ENCODE measurements at regions not wholly inside any gene's neighbourhood (a gene's known extent, or its start where the extent isn't known, plus 50 kb on each side); places are given as distances from the start of the nearest gene placed in this dataset.
"Not testable (repeated sequence)": the region's sequence is repeated elsewhere in the genome, so short reads cannot be mapped to it uniquely, and the experiment has no call there.

DNA sequence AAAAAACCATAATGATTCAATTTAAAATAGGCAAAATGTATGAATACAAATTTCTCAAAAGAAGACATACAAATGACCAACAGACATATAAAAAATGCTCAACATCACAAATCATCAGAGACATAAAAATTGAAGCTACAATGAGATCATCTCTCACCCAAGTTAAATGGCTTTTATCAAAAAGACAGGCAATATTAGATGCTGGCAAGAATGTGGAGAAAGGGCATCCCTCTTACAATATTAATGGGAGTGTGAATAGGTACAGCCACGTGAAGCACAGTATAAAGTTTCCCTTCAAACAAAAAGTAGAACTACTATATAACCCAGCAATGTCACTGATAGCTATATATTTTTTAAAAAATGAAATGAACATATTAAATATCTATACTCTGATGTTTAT, 1481.7 kb downstream of the AMY1C start:
- DNase-seq, result no peak

DNA sequence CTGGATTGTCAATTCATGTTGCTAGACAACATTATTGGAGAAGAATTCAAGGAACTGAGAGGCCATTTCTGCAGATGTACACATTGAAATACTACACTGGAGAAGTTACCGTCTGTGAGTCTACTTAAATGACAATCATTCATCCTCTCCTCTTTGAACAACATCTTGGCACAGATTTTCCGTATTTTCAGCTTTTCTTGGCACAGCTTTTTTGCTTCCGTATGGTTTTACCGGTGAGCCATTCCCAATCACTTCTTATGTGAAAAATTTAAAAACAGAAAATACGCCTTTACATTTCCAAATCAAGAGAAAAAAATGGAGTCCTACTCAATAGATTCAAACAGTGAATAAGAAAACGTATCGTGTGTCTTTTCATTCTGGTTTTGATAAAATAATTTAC, 1493.7 kb downstream of the AMY1C start:
- DNase-seq, result no peak

DNA sequence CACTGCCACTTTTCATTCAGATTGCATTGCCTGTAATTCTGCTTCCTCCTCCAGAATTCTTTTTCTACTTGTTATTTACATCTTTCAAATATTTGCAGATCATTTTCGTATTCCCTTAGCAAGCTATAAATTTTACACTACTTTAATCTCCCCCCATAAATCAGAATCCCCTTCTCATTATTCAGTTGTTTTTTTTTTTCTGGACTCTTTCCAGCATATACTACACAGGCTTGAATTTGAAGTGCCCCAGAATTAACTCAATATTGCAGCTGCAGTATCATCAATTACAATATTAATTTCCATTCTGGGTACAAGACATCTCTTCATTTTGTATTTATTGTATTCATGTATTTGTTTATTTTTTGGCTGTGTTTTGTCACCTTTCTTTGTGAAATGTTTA, 1494.3 kb downstream of the AMY1C start:
- no peak for DNase-seq

DNA sequence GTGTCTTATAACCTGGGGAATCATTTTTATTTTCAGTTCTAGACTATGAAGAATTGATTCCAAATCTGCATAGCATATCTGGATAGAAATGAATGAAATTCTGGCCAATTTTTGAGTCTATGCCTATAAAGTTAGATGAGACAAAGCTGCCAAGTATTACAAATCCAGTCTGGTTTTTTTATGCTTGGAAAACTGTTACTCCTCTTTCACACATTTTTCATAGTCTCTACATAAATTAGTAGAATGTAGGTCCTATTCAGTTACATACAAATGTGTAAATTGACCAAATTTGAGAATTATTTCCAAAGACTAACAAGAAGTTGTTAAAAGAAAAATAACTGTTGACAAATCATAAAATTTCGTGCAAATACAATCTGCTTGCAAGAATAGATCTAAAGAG, 1505.2 kb downstream of the AMY1C start:
- no peak for DNase-seq

DNA sequence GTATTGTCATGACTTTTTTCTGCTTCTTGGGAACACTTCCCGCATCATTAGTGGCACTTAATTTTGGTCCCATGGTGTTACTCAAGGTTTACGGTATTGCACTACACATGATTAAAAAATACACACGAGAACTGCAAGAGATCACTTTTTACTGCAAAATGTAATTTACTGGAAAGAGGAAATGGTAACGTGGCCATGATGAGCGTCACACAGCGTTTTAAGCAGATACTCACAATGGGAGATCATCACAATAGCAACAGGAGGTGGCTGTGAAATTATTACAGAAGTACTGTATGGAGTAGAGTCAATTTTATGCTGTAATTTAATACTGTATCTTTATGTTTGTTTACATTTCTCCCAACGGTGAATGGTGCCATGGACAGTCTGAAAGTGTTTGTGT, 1510.3 kb downstream of the AMY1C start:
- DNase-seq, result no peak

DNA sequence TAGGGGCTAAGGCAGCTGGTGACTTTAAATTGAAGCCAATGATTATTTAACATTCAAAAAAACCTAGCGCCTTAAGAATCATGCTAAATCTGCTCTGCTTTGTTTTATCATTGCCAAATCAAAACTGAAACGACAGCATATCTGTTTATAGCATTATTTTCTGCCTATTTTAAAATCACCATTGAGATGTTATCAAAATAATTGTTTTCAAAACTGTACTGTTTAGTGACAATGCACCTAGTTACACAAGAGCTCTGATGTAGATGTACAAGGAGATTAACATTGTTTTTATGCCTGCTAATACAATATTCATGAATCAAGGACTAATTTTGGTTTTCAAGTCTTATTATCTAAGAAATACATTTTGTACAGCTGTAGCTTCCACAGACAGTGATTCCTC, 1521.3 kb downstream of the AMY1C start:
- no peak for DNase-seq

DNA sequence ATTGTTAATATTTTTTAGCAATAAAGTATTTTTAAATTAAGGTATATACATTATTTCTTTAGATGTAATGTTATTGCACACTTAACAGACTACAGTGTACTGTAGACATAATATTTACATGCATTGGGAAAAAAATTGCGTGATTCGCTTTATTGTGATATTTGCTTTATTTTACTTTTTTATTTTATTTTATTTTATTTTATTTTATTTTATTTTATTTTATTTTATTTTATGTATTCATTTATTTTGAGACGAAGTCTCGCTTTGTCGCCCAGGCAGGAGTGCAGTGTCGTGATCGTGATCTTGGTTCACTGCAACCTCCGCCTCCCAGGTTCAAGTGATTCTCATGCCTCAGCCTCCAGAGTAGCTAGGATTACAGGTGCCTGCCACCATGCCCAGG, 1522.7 kb downstream of the AMY1C start:
- not testable (repeated sequence) for DNase-seq

DNA sequence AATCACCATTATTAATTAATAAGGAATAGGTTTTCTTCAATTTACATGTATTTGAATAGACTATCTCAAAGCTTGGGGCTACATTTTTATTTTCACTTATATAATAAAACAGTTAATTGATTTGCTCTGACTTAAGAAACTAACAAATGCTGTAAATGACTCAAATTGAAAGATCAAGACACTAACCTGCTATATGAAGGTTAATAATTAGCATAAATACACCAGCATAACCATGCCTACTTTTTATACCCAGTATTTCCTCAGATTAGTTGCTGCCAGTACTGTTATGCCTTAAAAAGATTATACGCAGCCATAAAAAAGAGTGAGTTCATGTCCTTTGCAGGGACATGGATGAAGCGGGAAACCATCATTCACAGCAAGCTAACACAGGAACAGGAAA, 1545.1 kb downstream of the AMY1C start:
- DNase-seq, result no peak

DNA sequence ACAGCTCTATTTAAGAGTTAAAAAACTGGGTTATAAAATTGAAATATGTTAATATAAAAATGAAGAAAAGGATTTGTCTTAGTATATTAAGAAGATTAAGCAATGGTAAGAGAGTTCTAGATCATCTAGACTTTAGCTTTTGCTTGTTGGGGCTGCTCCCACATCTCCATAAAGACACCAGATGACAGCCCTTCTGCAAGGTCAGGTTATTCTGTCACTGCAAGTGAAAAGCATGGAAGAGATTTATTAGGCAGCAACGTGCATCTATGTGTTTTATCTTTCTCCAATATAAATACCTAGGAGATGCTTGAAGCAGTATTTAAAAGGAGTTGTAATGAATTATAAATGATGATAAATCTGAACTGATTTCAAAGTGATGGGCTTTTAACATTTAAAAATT, 1560.4 kb downstream of the AMY1C start:
- DNase-seq, result no peak

DNA sequence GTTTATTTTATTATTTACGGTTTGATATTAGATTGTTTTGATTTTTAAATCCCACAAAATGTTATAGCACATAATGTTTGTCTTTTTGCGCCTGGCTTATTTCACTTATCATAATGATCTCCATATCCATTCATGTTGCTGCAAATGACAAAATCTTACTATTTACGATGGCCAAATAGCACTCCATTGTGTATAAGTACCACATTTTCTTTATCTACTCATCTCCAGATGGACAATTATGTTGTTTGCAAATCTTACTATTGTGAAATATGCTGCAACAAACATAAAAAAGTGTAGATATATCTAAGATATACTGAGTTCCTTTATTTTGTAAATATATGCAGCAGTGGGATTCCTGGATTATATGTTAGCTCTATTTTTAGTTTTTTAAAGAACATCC, 1568.3 kb downstream of the AMY1C start:
- no peak for DNase-seq

DNA sequence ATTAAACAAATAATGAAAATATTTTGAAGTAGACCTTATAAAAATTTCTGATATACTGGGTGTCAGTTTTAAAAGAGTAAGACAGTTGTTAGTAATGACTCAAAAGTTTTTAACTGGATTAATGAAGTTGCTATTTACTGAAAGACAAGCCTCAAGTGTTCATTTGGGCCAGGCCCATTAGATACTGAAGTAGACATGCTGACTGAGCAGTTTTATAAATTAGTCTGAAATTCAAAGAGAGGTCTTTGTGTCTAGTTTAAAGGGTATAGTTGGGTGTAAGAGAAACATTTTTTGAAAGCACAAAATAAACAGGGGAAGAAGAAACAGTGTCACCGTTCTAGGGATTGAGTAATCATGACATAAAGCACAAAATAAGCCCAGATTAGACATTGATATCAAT, 1577.2 kb downstream of the AMY1C start:
- no peak for DNase-seq

DNA sequence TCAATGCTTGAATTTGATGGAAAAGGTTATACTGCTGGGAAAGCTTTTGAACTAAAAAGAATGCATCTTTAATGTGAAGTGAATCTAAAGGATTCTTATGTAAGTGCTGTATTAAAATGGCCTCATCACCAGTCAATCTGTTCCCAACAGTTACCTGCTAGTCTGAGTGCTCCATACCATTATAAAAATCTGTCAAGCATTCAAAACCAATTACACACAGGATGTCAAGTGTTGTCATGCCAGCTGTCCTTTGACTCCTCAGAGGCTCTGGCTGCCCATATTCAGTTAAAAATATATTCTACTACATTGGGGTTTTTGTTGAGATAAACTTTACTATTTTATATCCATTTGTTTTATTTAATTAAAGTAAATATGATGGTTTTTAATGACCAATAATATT, 1587.7 kb downstream of the AMY1C start:
- peak; percentile 44 for DNase-seq

DNA sequence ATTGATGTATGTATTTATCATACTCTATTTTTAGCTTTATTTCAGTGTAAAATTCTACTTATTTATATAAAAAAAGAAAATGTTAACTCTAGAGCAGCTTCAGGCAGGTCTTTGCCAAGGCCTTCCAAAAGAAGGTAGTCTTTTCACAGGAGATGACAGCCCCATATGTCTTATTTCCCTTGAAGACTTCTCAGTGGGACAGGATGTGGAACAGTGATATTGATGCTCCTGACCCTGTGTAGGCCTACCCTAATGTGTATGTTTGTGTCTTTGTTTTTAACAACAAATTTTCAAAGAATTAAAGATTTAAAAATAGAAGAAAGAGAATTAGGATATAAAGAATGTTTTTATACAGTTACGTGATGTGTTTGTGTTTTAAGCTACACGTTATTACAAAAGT, 1593.6 kb downstream of the AMY1C start:
- no peak for DNase-seq

DNA sequence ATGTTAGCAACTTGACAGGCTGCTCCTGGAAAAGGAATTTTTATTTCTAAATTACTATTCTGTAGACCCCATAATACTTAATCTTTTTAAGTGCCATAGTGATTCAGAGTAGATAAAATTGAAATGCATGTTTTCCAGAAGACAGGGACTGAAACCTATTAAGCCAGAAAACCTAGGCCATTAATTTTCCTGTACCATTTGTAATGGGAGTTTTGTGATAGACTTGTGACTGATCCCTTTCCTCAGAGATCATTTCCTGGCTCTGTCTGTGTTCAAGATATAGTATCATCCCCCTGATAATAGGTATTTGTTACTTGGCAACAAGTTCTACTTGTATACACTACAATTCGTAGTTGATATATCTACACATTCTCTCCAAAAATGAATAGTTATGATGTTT, 1609.8 kb downstream of the AMY1C start:
- no peak for DNase-seq

DNA sequence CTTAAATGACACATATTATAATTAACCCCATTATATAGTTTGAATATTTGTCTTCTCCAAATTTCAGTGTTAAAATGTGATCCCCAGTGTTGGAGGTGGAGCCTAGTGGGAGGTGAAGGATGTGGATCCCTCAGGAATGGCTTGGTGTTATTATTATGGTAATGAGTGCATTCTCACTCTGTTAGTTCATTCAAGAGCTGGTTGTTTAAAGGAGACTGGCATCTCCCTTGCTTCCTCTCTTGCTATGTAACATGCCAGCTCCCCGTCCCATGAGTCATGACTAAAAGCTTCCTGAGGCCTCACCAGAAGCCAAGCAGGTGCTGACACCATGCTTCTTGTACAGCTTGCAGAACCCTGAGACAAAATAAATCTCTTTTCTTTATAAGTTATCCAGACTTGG, 1612.7 kb downstream of the AMY1C start:
- DNase-seq, result no peak

DNA sequence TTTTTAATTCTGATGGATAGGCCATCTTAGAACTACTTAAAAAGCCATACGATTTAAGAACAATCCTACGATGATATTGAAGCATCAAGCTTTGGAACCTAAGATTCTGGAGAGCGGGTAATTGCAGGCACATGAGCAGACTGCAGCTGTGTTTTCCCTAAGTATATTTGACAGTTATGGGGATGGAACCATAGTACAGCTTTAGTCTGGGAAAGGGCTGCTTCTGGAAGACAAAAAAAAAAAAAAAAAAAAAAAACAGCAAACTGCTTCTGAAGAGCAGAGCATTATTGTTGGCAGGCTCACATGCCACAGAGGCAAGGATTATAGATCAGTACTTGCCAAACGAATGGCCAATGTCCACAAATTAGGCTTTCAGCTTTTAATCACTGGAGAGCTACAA, 1618.7 kb downstream of the AMY1C start:
- no peak for DNase-seq

DNA sequence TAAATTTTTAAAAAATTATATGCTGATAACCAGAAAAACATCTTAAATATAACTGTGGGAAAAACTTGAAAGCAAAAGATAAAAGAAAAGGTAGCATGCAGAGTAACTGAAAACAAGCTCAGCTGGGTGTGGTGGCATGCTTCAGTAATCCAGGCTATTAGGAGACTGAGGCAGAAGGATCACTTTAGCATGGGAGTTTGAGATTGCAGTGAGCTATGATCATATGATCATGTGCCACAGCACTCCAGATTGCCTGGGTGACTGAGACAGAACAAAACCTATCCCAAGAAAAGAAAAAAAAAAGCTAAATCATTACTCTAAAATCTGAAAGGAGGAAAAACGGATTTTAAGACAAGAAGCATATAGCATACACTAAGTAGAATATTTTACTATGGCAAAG, 1624.0 kb downstream of the AMY1C start:
- DNase-seq, result no peak

DNA sequence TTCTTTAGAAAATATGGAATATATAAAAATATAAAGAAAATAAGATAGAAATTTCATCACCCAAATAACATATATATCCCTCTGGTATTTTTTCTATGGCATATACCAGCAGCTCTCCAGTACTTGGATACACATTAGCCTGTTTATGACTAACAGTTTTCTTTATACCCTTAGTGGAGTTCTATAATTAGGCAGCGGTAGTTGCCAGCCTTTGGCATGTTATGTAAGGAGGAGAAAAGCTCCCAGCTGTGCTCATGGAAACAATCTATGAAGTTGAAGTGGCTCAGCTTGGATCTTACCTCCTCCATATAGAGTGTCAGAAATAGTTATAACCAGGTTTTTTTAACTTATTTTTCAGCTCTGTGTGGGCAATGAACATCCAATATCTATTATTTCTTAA, 1636.8 kb downstream of the AMY1C start:
- DNase-seq, result no peak

DNA sequence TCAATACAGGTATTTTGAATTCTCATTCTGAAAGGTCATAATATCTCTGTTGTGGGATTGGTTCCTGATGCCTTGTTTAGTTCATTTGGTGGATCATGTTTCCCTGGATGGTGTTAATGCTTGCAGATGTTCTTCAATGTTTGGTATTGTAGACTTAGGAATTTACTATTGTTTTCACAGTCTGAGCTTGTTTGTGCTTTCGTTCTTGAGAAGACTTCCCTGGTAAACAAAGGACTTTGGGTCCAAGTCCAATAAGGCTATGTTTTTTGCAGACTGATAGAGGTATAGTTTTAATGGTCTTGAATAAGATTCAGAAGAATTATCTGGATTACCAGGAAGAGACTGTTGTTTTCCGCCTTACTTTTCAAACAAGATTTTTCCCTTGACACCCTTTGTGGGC, 1646.3 kb downstream of the AMY1C start:
- no peak for DNase-seq

DNA sequence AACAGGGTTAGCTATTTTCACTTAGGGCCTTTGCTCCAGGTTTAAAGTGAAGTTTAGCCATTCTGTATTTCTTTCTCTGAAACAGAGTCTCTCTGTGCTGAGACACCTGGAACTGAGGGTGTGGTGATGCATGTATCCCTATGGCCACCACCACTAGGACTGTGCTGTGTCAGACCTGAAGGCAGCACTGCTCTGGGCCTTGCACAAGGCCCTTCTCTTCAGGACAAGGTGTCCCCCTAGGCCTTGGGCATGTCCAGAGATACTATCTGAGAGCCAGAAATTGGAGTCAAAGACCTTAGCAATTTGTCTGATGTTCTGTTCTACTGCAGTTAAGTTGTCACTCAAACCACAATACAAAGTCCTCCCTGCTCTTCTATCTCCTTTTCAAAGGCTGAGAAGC, 1649.2 kb downstream of the AMY1C start:
- no peak for DNase-seq

DNA sequence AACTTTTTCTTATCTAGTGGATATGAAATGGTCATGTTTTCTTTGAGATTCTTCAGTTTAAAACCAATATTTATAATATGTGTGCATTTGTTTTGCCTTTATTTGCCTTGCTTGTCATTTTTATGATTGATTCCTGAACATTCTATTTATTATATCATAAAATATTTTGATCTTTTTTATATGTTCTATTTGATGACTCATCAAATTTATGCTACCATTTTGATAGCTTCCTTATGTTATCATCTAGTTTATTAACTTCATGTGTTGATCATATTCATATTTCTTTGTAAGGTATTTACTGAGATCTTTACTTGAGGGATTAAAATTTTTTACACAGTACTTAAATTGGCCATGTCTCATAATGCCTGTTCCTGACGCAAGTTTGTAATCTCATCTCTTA, 1650.0 kb downstream of the AMY1C start:
- no peak for DNase-seq

DNA sequence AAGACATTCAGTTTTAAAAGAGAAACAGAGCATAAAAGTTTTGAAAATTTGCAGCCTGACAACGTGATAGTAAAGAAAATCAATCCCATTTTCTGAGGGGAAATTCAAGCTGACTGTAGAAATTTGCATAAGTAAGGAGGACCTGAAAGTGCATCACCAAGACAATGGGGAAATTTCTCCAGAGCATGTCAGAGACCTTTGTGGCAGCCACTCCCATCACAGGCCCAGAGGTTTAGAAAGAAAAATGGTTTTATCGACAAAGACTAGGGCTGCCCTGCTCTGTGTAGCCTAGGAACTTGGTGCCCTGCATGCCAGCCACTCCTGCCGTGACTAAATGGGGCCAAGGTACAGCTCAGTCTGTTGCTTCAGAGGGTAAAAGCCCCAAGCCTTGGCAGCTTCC, 1640.2 kb upstream of the PRMT6 start:
- no peak for DNase-seq

DNA sequence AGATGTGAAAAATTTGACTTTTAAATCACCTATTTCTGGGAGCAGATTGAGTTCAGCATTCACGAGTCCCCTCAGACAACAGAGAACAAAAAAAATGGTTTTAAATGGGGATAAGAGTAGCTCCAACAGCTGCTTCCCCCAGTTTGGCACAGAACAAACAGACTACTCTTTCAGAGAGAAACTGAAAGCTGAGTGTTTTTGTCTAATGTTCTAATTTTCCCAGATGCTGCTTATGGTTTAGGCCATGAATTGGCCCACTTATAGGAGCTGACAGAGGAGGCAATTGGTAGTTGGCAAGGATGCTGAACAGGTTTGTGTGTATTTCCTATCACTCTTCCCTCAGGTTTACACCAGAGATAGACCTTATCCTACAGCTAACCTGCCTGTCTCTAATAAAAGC, 1637.4 kb upstream of the PRMT6 start:
- DNase-seq, result no peak

DNA sequence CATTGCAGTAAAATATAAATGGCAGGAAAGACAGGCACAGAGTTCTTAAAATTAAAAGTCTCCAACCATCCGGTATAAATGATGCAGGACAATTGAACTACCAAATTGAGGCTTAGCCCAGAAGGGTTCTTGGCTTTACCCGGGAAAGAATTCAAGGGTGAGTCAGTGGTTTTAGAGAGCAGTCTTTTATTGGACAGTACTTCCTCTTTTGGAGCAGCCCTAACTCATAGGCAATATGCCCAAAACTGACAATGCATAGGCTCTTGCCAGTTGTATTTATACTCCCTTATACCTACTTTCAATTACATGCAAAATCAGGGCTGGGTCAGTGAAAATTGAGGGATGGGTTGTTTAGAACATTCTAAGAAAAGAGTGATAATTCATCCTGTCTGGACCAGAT, 1628.9 kb upstream of the PRMT6 start:
- DNase-seq, result peak; percentile 28

DNA sequence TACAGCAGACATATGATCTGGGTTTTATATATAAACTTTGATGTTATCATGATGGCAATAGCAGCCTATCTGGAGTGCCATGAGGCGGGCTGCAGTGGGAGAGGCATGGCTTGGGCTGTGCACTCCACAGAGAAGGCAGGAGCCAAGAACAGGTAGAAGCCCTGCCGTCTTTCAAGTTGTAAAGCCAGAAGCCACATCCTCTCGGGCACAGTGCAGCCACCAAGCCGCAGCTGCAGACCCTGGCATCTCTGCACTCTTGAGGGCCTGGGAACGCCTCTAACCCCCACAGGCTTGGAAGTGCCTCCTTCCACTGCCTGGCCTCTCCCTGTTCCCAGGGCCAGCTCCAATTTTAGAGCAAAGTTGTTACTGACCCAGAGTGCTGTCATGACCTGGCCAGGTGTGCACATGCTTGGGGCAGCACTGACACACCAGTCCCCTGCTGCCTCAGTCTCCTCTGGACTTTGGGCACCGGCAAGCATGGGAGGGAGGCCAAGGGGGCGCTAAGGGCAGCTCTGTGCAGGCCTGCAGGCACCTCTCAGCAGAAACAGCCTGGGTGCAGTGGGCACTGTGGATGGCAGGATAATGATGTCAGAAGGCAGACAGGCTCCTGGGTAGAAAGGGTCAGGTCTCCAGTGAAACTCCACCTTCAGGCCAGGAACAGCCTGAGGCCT, 1619.8 kb upstream of the PRMT6 start:
- no peak for DNase-seq

DNA sequence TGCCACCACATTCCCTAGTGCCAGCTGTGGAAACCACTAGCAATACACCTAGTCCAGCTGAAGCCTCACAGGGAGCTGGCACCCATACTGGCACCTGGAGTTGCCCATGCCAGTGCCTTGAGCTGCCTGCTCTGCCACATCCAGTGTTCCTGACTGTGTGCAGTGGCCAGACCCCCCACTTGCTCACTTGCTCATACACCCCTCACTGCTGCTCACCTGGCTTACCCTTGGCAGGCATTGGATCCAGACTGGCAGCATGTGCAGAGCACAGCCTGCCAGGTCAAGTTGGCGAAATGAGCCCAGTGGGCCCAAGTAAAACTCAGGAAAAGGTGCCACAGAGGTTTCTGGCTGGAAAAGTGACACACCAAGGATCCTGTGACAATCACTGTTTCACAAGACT, 1618.6 kb upstream of the PRMT6 start:
- no peak for DNase-seq

All from NCI-H2029 (cell line).